Endothelial cell of umbilical vein (primary cell): ENCODE measurements at regions not wholly inside any gene's neighbourhood (a gene's known extent, or its start where the extent isn't known, plus 50 kb on each side); places are given as distances from the start of the nearest gene placed in this dataset.

Source experiments
- BruUV-seq: library from RNA; stranded (reverse); fragments of 400-500 nt; replicated peaks from 2 replicates; lab custom pipeline; 2021; lab: Mats Ljungman, UMichigan
- CTCF ChIA-PET: fragments of 300-600, 350-600 bp; sonication (Branson Sonifier 250); formaldehyde crosslinking; loops from one replicate; lab custom pipeline; 2021; ENCODE audit warnings: antibody characterized with exemption, inconsistent platforms; lab: Charles Lee
- POLR2A ChIA-PET: fragments of 300-600, 350-600 bp; sonication (Branson Sonifier 250); formaldehyde crosslinking; loops from one replicate; lab custom pipeline; 2021; ENCODE audit warnings: antibody characterized with exemption, inconsistent platforms; lab: Charles Lee
- DNase-seq: peaks from one replicate; pipeline ENCODE4 v3.0.0-alpha.2; 2011; ENCODE audit warnings: low read depth, low spot score
- FAIRE-seq: peaks from 2 replicates; lab custom pipeline; 2011; peaks lifted over from hg19 to GRCh38; lab: Jason Lieb, UNC
- H2AFZ ChIP-seq: 2 replicates; pipeline ENCODE4 v1.6.0; 2012; ENCODE audit warnings: low read depth, low read length, control low read depth, inconsistent platforms
- H3K27ac ChIP-seq: 2 replicates; pipeline ENCODE4 v1.5.1; 2011; ENCODE audit warnings: low read depth, mild to moderate bottlenecking, control low read depth, low read length, moderate library complexity; ENCODE audit not compliant: insufficient read depth
- H3K27me3 ChIP-seq, 2 experiments: 2 replicates each; pipeline versions ENCODE4 v1.6.0 to v1.6.1; 2011; ENCODE audit warnings: low read length in 2 of 2, mixed read lengths in 1 of 2; ENCODE audit not compliant: control insufficient read depth in 2 of 2, insufficient read depth in 2 of 2
- H3K36me3 ChIP-seq, 2 experiments: 2 replicates in 1 of 2; 3 replicates in 1 of 2; pipeline ENCODE4 v1.5.1; 2011; ENCODE audit warnings: low read length in 2 of 2, mild to moderate bottlenecking in 1 of 2, moderate library complexity in 1 of 2; ENCODE audit not compliant: control insufficient read depth in 2 of 2, insufficient read depth in 2 of 2; ENCODE audit errors: extremely low read depth in 1 of 2
- H3K4me1 ChIP-seq: 3 replicates; pipeline ENCODE4 v1.5.1; 2011; ENCODE audit warnings: mild to moderate bottlenecking, low read length; ENCODE audit not compliant: control insufficient read depth, insufficient read depth; ENCODE audit errors: extremely low read depth
- H3K4me2 ChIP-seq: 2 replicates; pipeline ENCODE4 v1.6.1; 2011; ENCODE audit warnings: low read length, control low read depth, mixed read lengths; ENCODE audit not compliant: insufficient read depth
- H3K4me3 ChIP-seq, 3 experiments: fragments of 200-600 bp in 1 of 3; sonication (generic), shearing (Covaris generic) in 1 of 3; replicated peaks in 1 of 3; 2 replicates each; pipeline ENCODE4 v1.5.1; 2011 to 2016; ENCODE audit warnings: control low read depth in 3 of 3, low read length in 3 of 3, mild to moderate bottlenecking in 2 of 3, inconsistent platforms in 1 of 3, low read depth in 1 of 3, moderate library complexity in 1 of 3; ENCODE audit not compliant: insufficient read depth in 1 of 3
- H3K79me2 ChIP-seq: 2 replicates; pipeline ENCODE4 v1.6.0; 2012; ENCODE audit warnings: low read length, inconsistent platforms; ENCODE audit not compliant: control insufficient read depth, insufficient read depth
- H3K9ac ChIP-seq: replicated peaks from 2 replicates; pipeline ENCODE3; 2011; ENCODE audit warnings: low read length, control low read depth; ENCODE audit not compliant: insufficient read depth; ENCODE audit errors: extremely low read depth
- H3K9me1 ChIP-seq: replicated peaks from 3 replicates; pipeline ENCODE4 v1.6.0; 2011; ENCODE audit warnings: mild to moderate bottlenecking, low read length; ENCODE audit not compliant: control insufficient read depth, insufficient read depth; ENCODE audit errors: extremely low read depth
- H3K9me3 ChIP-seq: replicated peaks from 2 replicates; pipeline ENCODE4 v1.5.1; 2012; ENCODE audit warnings: low read length, inconsistent platforms; ENCODE audit not compliant: control insufficient read depth, insufficient read depth
- H4K20me1 ChIP-seq: replicated peaks from 2 replicates; pipeline ENCODE3; 2011; ENCODE audit warnings: mild to moderate bottlenecking, low read length; ENCODE audit not compliant: control insufficient read depth, insufficient read depth; ENCODE audit errors: extremely low read depth
- CTCF ChIP-seq, 2 donors: IDR thresholded peaks; 1 replicate in 1 of 2; 2 replicates in 1 of 2; pipeline ENCODE4 v1.5.1; 2011; ENCODE audit warnings: low read length in 2 of 2, mild to moderate bottlenecking in 2 of 2, moderate library complexity in 2 of 2, control low read depth in 1 of 2, inconsistent platforms in 1 of 2, low read depth in 1 of 2; ENCODE audit not compliant: insufficient read depth in 1 of 2; ENCODE audit errors: extremely low read depth in 1 of 2
- EZH2 ChIP-seq: IDR thresholded peaks from 2 replicates; pipeline ENCODE4 v1.6.1; 2012; ENCODE audit warnings: borderline replicate concordance, low read depth, mild to moderate bottlenecking, moderate library complexity, low read length, inconsistent platforms; ENCODE audit not compliant: severe bottlenecking
- FOS ChIP-seq: IDR thresholded peaks from 2 replicates; pipeline ENCODE4 v1.6.1; 2011; ENCODE audit warnings: mild to moderate bottlenecking, low read length, moderate library complexity, borderline replicate concordance; ENCODE audit not compliant: insufficient read depth
- GATA2 ChIP-seq: IDR thresholded peaks from 2 replicates; pipeline ENCODE4 v1.7.0; 2011; ENCODE audit warnings: low read depth, mild to moderate bottlenecking, moderate library complexity, mixed read lengths, low read length; ENCODE audit not compliant: insufficient read length, insufficient read depth
- JUN ChIP-seq: IDR thresholded peaks from 2 replicates; pipeline ENCODE4 v1.6.1; 2011; ENCODE audit warnings: borderline replicate concordance, low read depth; ENCODE audit not compliant: insufficient read length, insufficient read depth
- MAX ChIP-seq: IDR thresholded peaks from 2 replicates; pipeline ENCODE4 v1.6.1; 2011; ENCODE audit not compliant: insufficient read depth, insufficient read length
- MYC ChIP-seq: IDR thresholded peaks from one replicate; pipeline ENCODE4 v1.6.1; 2011; ENCODE audit warnings: mild to moderate bottlenecking, low read depth, low read length
- POLR2A ChIP-seq: IDR thresholded peaks from 2 replicates; pipeline ENCODE4 v1.6.1; 2012; ENCODE audit warnings: low read depth, mild to moderate bottlenecking, control low read depth, low read length
- POLR2AphosphoS5 ChIP-seq: IDR thresholded peaks from 2 replicates; pipeline ENCODE4 v1.6.1; 2012; ENCODE audit warnings: low read depth, mild to moderate bottlenecking, control low read depth, low read length, moderate library complexity; ENCODE audit not compliant: insufficient read depth
- dilution Hi-C: fragments of 300-500 bp; cut with MboI; formaldehyde crosslinking; loops from one replicate; pipeline ENCODE4 v1.15.0; 2019; ENCODE audit warnings: low sequenced_read_pairs; ENCODE audit not compliant: extremely low pct_ligation_motif_present
- intact Hi-C: fragments of 100-400 bp; cut with micrococcal nuclease; formaldehyde crosslinking; loops from one replicate; pipeline ENCODE4 v1.10.0; 2022

GRCh38 chr2:36169843-36170242 is 185.7 kb upstream of the CRIM1 start:
- no peak overlapping the region for H3K27ac ChIP-seq
- dilution Hi-C loops (no loop called here), intact Hi-C loops (no loop called here)
- H3K27me3 ChIP-seq = peaks cover 0 to 3% of the 10 kb centered on the region in 2 experiments
- no TSS peak for BruUV-seq
- H3K9ac ChIP-seq = no peak overlapping the region
- TF ChIP-seq JUN (no peak), GATA2 (no peak), CTCF (IDR thresholded peaks at IDR 0.05; ENCODE audit: extremely low read depth in 1 of 2, insufficient read depth in 1 of 2, low read depth in 1 of 2, low read length in 2 of 2) (no peak), FOS (no peak), POLR2AphosphoS5 (no peak), POLR2A (no peak), EZH2 (no peak), MAX (no peak), MYC (no peak)
- H3K4me2 ChIP-seq = no peak overlapping the region
- no peaks in the 10 kb centered on the region for H3K36me3 ChIP-seq
- no peaks in the 10 kb centered on the region for H3K79me2 ChIP-seq
- CTCF ChIA-PET = no interaction called here
- DNase-seq (no peak), FAIRE-seq (no peak)
- no peak overlapping the region for H2AFZ ChIP-seq
- H3K4me1 ChIP-seq = no peaks in the 10 kb centered on the region
- no peaks in the 10 kb centered on the region for H3K9me3 ChIP-seq
- POLR2A ChIA-PET = no interaction called here
- H4K20me1 ChIP-seq = no peaks in the 10 kb centered on the region
- H3K9me1 ChIP-seq = no peaks in the 10 kb centered on the region
- no peak overlapping the region for H3K4me3 ChIP-seq
